ENCODE measurements at regions not wholly inside any gene's neighbourhood (a gene's known extent, or its start where the extent isn't known, plus 50 kb on each side); places are given as distances from the start of the nearest gene placed in this dataset.
"Not testable (repeated sequence)": the region's sequence is repeated elsewhere in the genome, so short reads cannot be mapped to it uniquely, and the experiment has no call there.

DNA sequence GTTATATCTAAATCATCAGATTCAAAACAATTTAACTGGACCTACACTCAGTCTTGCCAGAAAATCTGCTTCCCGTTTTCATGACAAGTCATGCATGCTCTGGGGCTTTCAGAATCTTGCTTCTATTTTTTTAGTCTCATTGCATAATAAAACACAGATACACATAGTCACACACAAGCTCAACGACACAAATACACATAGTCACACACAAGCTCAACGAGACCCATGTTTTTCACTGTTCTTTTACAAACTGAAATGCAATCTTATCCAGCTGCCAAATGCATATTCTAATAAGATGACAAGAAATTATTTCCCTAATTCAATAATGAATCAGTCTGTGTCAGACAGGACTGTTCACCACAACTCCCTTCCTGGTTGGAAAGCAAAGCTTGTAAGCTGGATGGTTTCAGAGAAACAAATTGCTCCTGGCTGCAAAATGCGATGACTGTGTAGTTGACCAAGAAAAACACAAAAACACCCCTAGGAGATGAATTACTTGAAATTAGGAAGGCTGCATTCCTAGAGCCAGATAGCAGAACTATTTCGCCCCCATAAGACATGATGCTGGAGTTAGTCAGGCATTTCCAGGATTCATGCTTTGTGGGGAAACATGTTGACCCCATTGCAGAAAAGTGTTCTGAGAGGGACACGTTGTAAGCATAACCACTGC lies 208.7 kb downstream of the CHIC2 start:
- H3K4me1 ChIP-seq (ENCODE audit: control insufficient read depth, insufficient read depth, low read length, poor library complexity, severe bottlenecking) = no peaks in the 10 kb centered on the region
- H3K27me3 ChIP-seq (replicated peaks; ENCODE audit: control insufficient read depth, insufficient read depth, low read length, poor library complexity, severe bottlenecking) = no peaks in the 10 kb centered on the region
- no peak overlapping the region for H3K4me3 ChIP-seq (ENCODE audit: insufficient read depth, low read depth, low read length, poor library complexity, severe bottlenecking)
- H3K9me3 ChIP-seq (ENCODE audit: control insufficient read depth, low read length) = no peaks in the 10 kb centered on the region
- no peaks in the 10 kb centered on the region for H3K36me3 ChIP-seq (ENCODE audit: control insufficient read depth, insufficient read depth, low read length)
- no peak for DNase-seq
- no peak overlapping the region for H3K27ac ChIP-seq (ENCODE audit: insufficient read depth, low read length, poor library complexity, severe bottlenecking)

DNA sequence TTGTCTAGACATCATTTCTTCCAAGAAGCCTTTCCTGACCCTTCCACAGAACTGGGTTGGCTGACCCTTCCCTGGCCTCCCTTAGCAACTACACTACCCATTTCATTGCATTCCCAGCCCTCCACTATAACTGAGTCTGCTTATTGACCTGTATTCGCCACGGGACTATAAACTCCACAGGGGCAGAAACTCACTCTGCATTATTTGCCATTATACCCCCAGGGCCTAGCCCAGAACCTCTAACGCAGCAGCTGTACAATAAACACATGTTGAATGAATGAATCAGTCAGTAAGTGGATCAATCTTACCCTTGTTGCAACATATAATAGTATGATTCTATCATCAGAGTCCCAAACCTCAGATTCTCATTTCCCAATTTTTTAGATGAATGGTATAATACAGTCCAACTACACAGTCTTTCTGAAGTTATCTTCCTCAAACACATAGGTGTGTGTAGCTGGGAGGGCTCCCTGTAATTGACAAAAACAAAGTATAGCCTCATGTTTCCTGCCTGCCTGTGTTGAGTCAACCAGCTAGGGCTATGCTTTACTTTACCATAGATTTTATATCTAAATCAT lies 209.3 kb downstream of the CHIC2 start:
- no peaks in the 10 kb centered on the region for H3K27me3 ChIP-seq (replicated peaks; ENCODE audit: control insufficient read depth, insufficient read depth, low read length, poor library complexity, severe bottlenecking)
- H3K4me1 ChIP-seq (ENCODE audit: control insufficient read depth, insufficient read depth, low read length, poor library complexity, severe bottlenecking) = no peaks in the 10 kb centered on the region
- no peaks in the 10 kb centered on the region for H3K9me3 ChIP-seq (ENCODE audit: control insufficient read depth, low read length)
- no peak for DNase-seq
- H3K27ac ChIP-seq (ENCODE audit: insufficient read depth, low read length, poor library complexity, severe bottlenecking) = no peak overlapping the region
- no peaks in the 10 kb centered on the region for H3K36me3 ChIP-seq (ENCODE audit: control insufficient read depth, insufficient read depth, low read length)
- H3K4me3 ChIP-seq (ENCODE audit: insufficient read depth, low read depth, low read length, poor library complexity, severe bottlenecking) = no peak overlapping the region

DNA sequence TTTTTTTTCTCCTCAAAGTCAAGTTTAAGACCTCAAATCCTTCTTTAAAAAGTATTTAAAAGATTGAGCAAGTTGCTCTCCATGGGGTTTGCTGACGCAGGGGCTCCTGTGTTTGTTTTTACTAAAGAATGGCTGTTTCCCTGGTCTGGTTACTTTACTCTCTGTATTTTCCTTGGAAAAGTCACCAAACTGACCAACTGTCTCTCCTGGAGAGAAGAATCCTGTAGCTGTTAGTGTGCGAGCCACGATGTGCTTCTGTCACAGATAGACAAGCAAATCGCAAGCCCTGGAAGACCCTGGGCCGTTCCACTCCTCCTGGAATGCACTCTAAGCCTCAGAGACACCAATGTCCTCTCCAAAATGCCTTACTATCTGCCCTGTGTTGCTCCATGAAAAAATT lies 212.1 kb downstream of the CHIC2 start:
- Histone ChIP-seq H3K4me1 (ENCODE audit: control insufficient read depth, insufficient read depth, low read length, poor library complexity, severe bottlenecking) (no peaks in the 10 kb centered on the region), H3K4me3 (ENCODE audit: insufficient read depth, low read depth, low read length, poor library complexity, severe bottlenecking) (no peak overlapping the region), H3K36me3 (ENCODE audit: control insufficient read depth, insufficient read depth, low read length) (no peaks in the 10 kb centered on the region), H3K9me3 (ENCODE audit: control insufficient read depth, low read length) (no peaks in the 10 kb centered on the region), H3K27me3 (replicated peaks; ENCODE audit: control insufficient read depth, insufficient read depth, low read length, poor library complexity, severe bottlenecking) (no peaks in the 10 kb centered on the region), H3K27ac (ENCODE audit: insufficient read depth, low read length, poor library complexity, severe bottlenecking) (no peak overlapping the region)
- no peak for DNase-seq

DNA sequence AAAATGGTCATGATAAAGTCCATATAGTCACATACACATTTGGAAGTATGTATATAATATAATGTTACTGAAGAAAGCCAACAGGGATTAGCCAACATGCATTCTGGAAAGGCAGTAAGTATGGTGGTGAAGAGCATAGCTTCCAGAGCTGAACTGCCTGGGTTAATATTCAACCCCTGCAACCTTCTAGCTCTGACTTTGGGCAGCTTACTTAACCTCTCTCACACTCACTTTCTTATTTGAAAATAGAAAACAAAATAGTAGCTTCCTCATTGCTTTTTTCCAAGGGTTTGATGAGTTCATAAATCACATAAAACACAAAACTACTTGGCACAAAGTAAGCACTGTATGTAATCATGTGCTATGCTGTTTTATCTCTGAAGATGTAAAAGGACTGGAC lies 216.4 kb downstream of the CHIC2 start:
- no peaks in the 10 kb centered on the region for H3K36me3 ChIP-seq (ENCODE audit: control insufficient read depth, insufficient read depth, low read length)
- no peak overlapping the region for H3K27ac ChIP-seq (ENCODE audit: insufficient read depth, low read length, poor library complexity, severe bottlenecking)
- no peaks in the 10 kb centered on the region for H3K27me3 ChIP-seq (replicated peaks; ENCODE audit: control insufficient read depth, insufficient read depth, low read length, poor library complexity, severe bottlenecking)
- H3K4me3 ChIP-seq (ENCODE audit: insufficient read depth, low read depth, low read length, poor library complexity, severe bottlenecking) = no peak overlapping the region
- DNase-seq = no peak
- no peaks in the 10 kb centered on the region for H3K9me3 ChIP-seq (ENCODE audit: control insufficient read depth, low read length)
- H3K4me1 ChIP-seq (ENCODE audit: control insufficient read depth, insufficient read depth, low read length, poor library complexity, severe bottlenecking) = no peaks in the 10 kb centered on the region

- H3K9me3 ChIP-seq (ENCODE audit: control insufficient read depth, low read length) = no peaks in the 10 kb centered on the region
- DNase-seq = no peak
- H3K36me3 ChIP-seq (ENCODE audit: control insufficient read depth, insufficient read depth, low read length) = no peaks in the 10 kb centered on the region
- H3K27ac ChIP-seq (ENCODE audit: insufficient read depth, low read length, poor library complexity, severe bottlenecking) = no peak overlapping the region
- no peaks in the 10 kb centered on the region for H3K4me1 ChIP-seq (ENCODE audit: control insufficient read depth, insufficient read depth, low read length, poor library complexity, severe bottlenecking)
- H3K27me3 ChIP-seq (replicated peaks; ENCODE audit: control insufficient read depth, insufficient read depth, low read length, poor library complexity, severe bottlenecking) = no peaks in the 10 kb centered on the region
- H3K4me3 ChIP-seq (ENCODE audit: insufficient read depth, low read depth, low read length, poor library complexity, severe bottlenecking) = no peak overlapping the region
These were observed 219.9 kb downstream of the CHIC2 start for GRCh38 chr4:53844551-53844950.

DNA sequence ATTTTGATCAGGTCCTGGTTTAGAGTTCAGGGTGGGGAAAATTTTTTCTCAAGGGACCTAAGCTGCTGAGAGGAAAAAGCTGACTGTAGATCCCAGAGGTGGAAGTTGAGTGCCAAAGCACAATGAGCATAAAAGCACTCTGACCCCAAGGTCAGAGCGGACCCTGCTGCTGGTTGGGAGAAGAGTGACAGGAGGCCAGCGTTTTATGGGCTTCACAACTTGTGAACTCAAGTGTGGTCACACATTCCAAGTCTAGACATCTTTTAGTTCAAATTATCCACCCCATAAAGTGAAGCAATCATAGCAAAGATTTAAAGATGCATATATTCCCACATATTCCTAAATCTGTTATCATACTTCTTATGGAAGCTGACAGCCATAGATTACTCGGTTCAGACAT lies 220.3 kb downstream of the CHIC2 start:
- DNase-seq = no peak
- Histone ChIP-seq H3K27me3 (replicated peaks; ENCODE audit: control insufficient read depth, insufficient read depth, low read length, poor library complexity, severe bottlenecking) (no peaks in the 10 kb centered on the region), H3K4me1 (ENCODE audit: control insufficient read depth, insufficient read depth, low read length, poor library complexity, severe bottlenecking) (no peaks in the 10 kb centered on the region), H3K9me3 (ENCODE audit: control insufficient read depth, low read length) (no peaks in the 10 kb centered on the region), H3K4me3 (ENCODE audit: insufficient read depth, low read depth, low read length, poor library complexity, severe bottlenecking) (no peak overlapping the region), H3K36me3 (ENCODE audit: control insufficient read depth, insufficient read depth, low read length) (no peaks in the 10 kb centered on the region), H3K27ac (ENCODE audit: insufficient read depth, low read length, poor library complexity, severe bottlenecking) (no peak overlapping the region)

- no peak for DNase-seq
- Histone ChIP-seq H3K4me3 (ENCODE audit: insufficient read depth, low read depth, low read length, poor library complexity, severe bottlenecking) (no peak overlapping the region), H3K9me3 (ENCODE audit: control insufficient read depth, low read length) (no peaks in the 10 kb centered on the region), H3K27ac (ENCODE audit: insufficient read depth, low read length, poor library complexity, severe bottlenecking) (no peak overlapping the region), H3K4me1 (ENCODE audit: control insufficient read depth, insufficient read depth, low read length, poor library complexity, severe bottlenecking) (no peaks in the 10 kb centered on the region), H3K27me3 (replicated peaks; ENCODE audit: control insufficient read depth, insufficient read depth, low read length, poor library complexity, severe bottlenecking) (no peaks in the 10 kb centered on the region), H3K36me3 (ENCODE audit: control insufficient read depth, insufficient read depth, low read length) (no peaks in the 10 kb centered on the region)
These were observed 222.7 kb downstream of the CHIC2 start for GRCh38 chr4:53841711-53842110.

- H3K27me3 ChIP-seq (replicated peaks; ENCODE audit: control insufficient read depth, insufficient read depth, low read length, poor library complexity, severe bottlenecking) = no peaks in the 10 kb centered on the region
- H3K4me1 ChIP-seq (ENCODE audit: control insufficient read depth, insufficient read depth, low read length, poor library complexity, severe bottlenecking) = no peaks in the 10 kb centered on the region
- H3K27ac ChIP-seq (ENCODE audit: insufficient read depth, low read length, poor library complexity, severe bottlenecking) = no peak overlapping the region
- no peak overlapping the region for H3K4me3 ChIP-seq (ENCODE audit: insufficient read depth, low read depth, low read length, poor library complexity, severe bottlenecking)
- H3K36me3 ChIP-seq (ENCODE audit: control insufficient read depth, insufficient read depth, low read length) = no peaks in the 10 kb centered on the region
- DNase-seq = no peak
- H3K9me3 ChIP-seq (ENCODE audit: control insufficient read depth, low read length) = no peaks in the 10 kb centered on the region
These were observed 223.8 kb downstream of the CHIC2 start for GRCh38 chr4:53840643-53841042.

GRCh38 chr4:53833302-53834003 lies 231.0 kb downstream of the CHIC2 start:
- not testable (repeated sequence) for H3K4me3 ChIP-seq (ENCODE audit: insufficient read depth, low read depth, low read length, poor library complexity, severe bottlenecking); DNase-seq; H3K4me1 ChIP-seq (ENCODE audit: control insufficient read depth, insufficient read depth, low read length, poor library complexity, severe bottlenecking); H3K27ac ChIP-seq (ENCODE audit: insufficient read depth, low read length, poor library complexity, severe bottlenecking); H3K36me3 ChIP-seq (ENCODE audit: control insufficient read depth, insufficient read depth, low read length); H3K9me3 ChIP-seq (ENCODE audit: control insufficient read depth, low read length); H3K27me3 ChIP-seq (replicated peaks; ENCODE audit: control insufficient read depth, insufficient read depth, low read length, poor library complexity, severe bottlenecking)

- no peaks in the 10 kb centered on the region for H3K27me3 ChIP-seq (replicated peaks; ENCODE audit: control insufficient read depth, insufficient read depth, low read length, poor library complexity, severe bottlenecking)
- H3K27ac ChIP-seq (ENCODE audit: insufficient read depth, low read length, poor library complexity, severe bottlenecking) = no peak overlapping the region
- H3K4me1 ChIP-seq (ENCODE audit: control insufficient read depth, insufficient read depth, low read length, poor library complexity, severe bottlenecking) = no peaks in the 10 kb centered on the region
- H3K4me3 ChIP-seq (ENCODE audit: insufficient read depth, low read depth, low read length, poor library complexity, severe bottlenecking) = no peak overlapping the region
- peaks cover 5% of the 10 kb centered on the region for H3K9me3 ChIP-seq (ENCODE audit: control insufficient read depth, low read length)
- H3K36me3 ChIP-seq (ENCODE audit: control insufficient read depth, insufficient read depth, low read length) = no peaks in the 10 kb centered on the region
- DNase-seq = no peak
These were observed 231.9 kb downstream of the CHIC2 start for GRCh38 chr4:53832549-53832948.
